ENCODE measurements at regions not wholly inside any gene's neighbourhood (a gene's known extent, or its start where the extent isn't known, plus 50 kb on each side); places are given as distances from the start of the nearest gene placed in this dataset.
"Not testable (repeated sequence)": the region's sequence is repeated elsewhere in the genome, so short reads cannot be mapped to it uniquely, and the experiment has no call there.

DNA sequence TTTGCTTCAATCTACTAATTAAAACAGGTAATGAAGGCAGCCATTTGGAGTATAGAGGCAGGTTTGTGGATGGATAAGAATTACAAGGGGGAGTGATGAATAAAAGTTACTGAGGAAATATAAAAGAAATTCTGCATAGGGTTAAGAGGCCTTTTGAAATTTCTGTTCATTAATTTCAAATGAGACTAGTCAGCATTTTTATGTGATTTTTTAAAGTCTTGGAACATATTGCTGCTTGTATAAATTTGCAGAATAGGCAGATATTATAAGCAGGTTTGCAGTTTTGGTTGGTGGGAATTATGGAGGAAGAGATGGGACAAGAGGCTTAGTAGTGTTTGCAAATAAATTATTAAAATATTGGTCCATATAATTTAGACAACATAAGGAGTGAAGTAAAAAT lies 750.4 kb upstream of the AGA start:
- no peak for DNase-seq

DNA sequence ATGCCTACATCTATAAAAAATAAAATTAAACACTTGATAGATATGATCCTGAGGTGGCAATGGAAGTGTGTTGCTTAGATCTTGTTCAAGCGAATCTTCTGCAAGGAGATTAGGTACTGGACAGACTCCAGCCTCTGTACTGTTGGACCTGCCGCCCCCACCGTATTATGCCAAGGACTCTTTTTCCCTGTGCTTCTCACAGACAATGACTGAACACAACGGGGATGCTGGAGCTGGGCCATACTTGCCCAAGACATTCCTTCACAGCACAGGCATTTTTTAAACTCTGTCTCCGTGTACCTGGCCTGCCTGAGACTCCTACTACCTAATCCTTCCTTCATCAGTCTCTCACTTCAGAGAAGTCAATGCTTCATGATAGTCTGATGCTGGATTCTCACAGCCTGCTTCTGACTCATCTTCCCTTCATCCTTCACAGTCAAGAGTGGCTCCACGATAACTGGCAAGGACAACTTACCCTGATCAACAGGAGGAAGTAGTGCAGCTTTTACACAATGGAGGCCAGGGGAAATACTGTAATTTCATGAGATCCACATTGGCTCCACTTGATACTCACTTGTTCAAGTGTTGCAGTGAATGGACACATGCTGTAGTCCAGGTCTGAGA lies 754.6 kb upstream of the AGA start:
- DNase-seq = no peak

DNA sequence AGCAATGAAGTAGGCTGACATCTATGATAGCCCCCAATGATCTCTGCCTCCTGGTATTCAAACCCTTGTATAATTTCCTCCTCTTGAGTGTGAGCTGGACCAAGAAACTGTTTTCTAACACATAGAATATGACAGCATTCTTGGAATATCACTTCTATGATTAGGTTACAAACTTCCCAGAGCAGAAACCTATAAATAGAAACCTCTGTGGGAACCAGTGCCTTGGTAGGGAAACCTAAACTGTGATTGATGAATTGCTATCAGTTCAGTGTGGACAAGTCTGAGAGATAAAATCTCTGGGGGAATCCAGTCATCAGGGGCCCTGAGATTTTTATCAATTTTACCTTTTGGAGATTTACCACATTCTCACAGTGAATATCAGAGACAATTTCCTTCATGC lies 756.5 kb upstream of the AGA start:
- DNase-seq = no peak

DNA sequence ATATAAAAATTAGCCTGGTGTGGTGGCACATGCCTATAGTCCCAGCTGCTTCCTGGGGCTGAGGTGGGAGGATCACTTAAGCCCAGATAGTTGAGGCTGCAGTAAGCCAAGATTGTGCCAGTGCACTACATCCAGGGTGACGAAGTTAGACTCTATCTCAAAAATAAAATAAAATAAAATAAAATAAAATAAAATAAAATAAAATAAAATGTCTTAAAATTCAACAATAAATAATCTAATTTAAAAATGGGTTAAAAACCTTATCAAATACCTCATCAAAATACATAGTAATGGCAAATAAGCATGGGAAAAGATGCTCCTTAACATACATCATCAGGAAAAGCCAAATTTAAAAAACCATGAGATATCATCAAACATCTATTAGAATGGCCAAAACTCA lies 760.2 kb upstream of the AGA start:
- no peak for DNase-seq

DNA sequence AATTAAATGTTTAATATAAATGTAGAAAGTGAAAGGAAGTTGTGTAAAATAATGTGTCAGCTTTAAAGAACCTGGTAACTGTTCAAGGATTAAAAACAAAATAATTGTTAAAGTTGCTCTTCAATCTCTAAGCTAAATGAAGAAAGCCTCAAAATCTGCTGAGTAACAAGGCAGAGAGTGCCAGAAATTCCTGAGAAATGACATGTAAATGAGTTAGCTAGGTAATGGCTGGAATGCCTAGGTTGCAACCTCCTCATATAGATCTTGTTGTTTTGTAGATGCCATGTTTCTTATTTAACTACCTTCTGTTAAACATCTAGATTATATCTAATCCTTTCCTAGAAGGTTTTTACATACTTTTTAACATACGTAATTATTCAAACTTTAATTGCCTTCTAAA lies 763.6 kb upstream of the AGA start:
- DNase-seq = no peak

DNA sequence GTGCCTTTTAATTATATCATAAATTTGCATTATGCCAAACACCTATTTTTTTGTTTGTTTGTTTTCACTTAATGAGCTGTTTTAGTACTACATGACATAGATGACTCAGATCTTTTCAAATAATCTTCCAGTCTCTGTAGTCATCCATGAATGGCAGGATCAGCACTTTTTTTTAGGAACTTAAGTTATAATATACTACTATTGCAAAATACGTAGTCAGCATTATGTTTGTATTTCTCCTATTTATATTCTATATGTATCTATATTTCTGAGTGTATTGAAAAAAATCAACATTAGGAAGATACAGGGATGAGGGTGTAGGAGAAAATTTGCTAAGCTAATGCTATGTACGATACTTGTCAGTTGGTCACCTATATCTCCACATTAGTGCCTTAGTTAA lies 773.1 kb upstream of the AGA start:
- no peak for DNase-seq

DNA sequence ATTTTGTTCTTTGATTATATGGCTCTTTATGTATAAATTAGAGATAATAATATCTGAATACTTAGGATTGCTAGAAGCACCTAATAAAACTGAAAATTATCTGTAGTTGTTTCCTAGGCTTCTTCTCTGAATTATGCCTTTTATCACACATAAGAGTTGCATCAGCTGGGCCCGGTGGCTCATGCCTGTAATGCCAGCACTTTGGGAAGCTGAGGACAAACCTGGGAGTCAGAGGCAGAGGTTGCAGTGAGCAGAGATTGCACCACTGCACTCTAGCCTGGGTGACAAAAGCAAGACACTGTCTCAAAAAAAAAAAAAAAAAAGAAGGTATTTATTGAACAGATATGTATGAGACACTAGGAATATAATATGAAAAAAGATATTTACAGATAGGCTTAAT lies 773.5 kb upstream of the AGA start:
- no peak for DNase-seq

DNA sequence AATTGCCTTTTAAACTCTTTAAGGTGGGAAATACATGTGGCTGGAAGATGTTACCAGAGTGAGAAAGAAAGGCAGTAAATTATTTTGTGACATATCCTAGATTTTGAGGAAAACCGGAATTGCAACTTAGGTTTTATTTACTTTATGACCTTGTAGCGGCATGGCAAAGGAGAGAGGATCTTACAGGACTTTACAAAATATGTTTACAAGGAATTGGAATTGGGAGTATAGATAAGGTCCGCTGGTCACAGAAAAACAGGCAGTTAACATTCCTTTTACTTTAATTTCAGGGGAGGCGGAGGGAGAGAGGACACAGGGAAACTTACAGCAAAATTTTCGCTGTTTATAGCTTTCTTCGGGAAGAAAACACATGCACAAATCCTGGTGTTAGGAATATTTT lies 784.2 kb upstream of the AGA start:
- DNase-seq = not testable (repeated sequence)

DNA sequence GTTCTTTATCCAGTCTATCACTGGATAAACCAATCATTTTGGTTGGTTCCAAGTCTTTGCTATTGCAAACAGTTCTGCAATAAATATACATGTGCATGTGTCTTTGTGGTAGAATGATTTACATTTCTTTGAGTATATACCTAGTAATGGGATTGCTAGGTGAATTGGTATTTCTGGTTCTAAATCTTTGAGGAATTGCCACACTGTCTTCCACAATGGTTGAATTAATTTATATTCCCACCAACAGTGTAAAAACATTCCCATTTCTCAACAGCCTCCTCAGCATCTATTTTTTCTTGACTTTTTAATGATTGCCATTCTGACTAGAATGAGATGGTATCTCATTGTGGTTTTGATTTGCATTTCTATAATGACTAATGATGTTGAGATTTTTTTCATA lies 791.7 kb upstream of the AGA start:
- DNase-seq = no peak

DNA sequence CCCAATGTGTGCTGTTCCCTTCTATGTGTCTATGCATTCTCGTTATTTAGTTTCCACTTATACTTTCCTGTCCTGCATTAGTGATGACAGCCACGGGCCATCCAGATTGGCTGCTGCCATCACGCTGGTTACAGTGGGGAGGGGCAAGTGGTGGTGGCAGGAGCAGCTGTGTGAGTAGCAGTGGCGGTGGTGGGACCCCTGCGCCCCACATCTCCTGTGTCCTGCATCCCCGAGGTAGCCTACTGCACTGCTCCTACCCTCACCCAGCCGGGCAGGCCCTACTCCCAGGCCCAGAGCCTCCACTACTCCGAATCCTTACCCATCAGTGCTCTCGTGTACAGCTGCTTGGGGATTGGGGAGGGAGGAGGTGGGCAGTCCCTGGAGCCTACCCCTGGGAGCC lies 798.7 kb upstream of the AGA start:
- no peak for DNase-seq

DNA sequence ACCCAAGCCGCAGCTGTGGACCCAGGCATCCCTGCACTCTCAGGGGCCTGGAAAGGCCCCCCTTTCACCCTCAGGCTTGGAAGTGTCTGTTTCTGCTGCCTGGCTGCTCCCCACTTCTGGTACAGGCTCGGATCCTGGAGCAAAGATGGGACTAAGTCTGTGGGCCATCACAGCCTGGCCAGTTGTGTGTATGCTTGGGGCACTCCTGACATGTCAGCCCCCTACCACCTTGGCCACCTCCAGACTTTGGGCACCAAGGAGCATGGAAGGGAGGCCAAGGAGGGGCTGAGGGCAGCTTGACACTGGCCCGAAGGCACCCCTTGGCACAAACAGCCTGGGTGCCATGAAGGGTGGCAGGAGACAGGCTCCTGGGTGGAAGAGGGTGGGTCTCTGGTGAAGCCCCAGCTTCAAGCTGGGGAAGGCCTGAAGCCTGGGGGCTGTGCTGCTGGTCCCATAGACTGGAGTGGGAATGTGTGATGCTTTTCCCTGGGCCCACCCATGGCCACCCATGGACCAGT lies 799.4 kb upstream of the AGA start:
- no peak for DNase-seq

DNA sequence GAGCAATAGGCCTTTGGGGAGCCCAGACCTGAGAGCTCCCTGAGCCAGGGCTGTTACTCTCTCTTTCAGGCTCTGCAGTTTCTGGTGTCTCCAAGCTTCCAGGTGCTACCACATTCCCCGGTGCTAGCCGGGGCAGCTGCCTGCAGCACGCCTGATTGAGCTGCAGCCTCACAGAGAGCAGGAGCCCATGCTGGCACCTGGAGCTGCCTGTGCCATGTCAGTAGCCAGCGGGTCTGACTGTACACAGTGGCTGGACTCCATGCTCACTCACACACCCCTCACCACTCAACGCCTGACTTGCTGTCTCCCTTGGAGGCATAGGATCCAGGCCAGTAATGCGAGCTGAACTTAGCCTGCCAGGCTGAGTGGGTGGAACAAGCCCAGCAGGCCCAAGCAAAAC lies 800.4 kb upstream of the AGA start:
- DNase-seq = no peak

DNA sequence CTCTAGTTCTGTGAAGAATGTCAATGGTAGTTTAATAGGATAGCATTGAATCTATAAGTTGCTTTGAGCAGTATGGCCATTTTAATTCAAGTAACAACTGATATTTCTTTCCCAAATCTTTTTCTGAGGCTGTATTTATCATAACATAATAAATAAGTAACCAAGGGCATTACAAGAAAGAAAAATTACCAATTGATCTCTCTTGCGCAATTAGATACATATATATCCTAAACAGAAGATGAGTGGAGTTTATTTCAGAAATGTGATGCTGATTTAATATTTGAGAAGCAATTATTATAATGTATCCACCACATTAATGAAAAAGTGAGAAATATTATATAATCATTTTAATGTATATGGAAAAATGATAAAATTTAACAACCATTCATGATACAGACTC lies 802.5 kb upstream of the AGA start:
- DNase-seq = no peak

DNA sequence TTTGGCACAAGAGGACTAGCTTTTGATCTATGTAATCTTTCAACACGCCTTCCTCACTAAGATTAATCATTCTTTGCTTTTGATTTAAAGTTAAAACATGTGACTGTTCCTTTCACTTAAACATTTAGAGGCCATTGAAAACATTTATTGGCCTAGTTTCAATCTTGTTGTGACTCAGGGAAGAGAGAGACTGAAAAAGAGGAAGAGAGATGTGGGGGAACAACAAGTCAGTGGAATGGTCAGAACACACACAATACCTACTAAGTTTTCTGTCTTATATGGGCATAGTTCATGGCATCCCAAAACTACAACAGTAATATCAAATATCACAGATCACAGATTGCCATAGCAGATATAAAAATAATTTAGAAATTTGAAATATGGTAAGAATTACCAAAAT lies 812.9 kb upstream of the AGA start:
- no peak for DNase-seq

DNA sequence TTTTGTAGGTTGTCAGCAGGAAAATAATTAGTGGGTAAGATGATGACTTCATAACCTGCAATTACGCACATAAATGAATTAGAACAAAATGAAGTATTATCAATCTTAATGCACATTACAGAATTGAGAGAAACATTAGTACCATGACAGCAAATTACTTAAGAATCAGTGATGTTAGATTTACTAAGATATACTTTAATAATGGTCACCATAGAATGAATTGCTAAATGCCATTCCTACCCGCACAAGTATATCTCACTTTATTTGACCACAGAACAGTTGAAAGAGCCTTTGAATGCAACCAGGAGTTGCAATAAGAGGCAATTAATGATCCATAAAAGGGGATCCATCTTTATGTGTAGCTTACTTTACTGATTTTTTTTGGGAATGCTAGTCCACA lies 816.4 kb upstream of the AGA start:
- no peak for DNase-seq

DNA sequence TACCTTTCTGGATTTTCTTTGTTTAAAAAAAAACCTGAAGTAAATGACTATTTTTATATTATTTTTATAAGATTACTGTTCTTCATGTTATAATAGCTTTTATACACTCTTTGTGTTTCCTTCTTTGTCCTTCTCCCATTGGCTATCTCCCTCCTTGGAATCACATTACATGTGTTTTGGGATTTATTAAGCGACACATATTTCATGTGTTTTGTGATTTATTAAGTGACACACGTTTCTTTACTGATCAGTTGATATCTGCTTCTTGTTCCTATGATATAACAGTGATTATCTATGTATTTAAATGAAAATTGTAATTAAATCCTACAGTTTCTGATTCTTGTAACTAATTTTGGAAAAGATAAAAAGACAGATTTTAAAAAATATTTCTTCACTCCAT lies 817.3 kb upstream of the AGA start:
- DNase-seq = no peak

DNA sequence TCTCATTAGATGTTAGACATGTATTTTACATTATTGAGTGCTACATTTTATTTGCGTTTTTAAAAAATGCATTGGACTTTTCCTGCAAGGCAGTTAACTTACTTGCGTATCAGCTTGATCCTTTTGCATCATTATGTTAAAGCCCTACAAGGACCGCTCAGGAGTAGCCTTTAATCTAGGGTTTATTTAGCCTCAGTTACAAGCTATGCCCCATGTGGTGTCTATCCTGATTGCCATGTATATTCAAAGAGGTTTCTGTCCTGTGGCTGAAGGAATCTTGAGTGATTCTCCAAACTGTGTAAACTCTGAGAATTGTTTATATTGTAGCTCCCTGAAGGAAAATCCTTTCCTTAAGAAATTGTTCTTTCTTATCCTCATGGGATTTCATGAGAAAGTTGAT lies 821.8 kb upstream of the AGA start:
- no peak for DNase-seq

DNA sequence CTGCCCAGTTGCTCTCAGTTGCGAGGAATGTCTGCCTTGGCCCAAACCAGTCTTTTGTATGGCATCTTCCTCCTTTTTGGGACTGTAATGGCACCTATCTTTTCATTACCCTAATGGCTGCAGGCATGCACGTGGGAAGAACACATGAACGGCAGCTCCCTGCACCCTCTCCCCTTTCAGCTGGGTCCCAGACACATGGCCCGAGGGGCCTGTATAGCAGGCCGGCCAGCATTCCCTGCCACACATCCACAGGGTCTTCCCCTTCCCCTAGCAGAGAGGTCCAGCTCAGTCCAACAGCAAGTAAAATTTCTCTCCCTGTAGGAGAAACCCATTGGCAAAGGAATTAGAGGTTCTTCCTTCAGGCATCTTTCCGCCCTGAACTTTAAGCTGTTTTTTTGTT lies 829.1 kb upstream of the AGA start:
- no peak for DNase-seq

DNA sequence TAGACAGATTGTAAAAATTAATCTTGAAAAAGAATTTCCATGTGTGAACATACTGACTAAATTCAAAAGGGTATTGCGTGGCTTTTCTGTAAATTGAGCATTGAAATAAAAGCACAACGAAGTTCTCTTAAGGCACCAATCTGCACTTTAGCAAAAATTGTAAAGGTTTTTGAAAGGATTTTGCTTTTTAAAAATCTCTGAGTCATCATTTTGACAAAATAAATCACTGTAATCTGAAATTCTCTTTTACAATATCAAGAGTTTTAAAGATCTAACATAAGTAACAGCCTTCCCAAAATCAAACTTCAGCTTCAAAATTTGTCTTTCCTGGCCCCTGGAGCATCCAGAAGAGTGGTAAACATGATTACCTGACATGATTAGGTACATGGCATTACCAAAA lies 830.9 kb upstream of the AGA start:
- DNase-seq = no peak

DNA sequence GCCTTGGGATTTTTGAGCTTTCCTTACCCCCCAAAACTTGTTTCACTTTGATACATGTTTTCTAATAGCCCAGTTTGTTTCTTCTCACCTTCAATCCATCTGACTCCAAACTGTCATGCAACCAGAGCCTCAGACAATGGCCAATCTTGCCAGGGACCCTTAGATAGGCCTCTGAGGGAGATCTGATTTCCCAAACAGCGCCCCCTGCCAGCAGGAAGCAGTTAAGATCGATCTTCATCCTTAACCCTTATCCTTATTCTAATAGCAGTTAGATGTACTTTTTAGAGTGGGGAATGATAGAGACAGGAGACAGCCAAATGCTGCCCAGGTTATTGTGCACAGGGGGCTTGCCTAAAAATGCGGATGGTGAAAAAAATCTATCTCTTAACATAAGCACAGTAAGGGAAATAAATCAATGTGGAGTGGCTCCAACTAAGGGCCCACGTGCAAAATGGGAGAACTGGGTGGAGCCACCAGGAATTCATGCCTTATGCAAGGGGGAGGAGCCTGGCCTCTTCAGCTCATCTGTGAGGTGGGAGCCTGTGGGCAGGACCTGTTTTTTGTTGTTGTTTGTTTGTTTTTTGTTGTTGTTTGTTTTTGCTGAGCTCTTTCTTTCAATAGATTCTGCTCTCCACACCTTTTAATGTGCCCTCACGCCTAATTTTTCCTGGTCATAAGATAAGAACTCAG lies 833.6 kb upstream of the AGA start:
- no peak for DNase-seq

DNA sequence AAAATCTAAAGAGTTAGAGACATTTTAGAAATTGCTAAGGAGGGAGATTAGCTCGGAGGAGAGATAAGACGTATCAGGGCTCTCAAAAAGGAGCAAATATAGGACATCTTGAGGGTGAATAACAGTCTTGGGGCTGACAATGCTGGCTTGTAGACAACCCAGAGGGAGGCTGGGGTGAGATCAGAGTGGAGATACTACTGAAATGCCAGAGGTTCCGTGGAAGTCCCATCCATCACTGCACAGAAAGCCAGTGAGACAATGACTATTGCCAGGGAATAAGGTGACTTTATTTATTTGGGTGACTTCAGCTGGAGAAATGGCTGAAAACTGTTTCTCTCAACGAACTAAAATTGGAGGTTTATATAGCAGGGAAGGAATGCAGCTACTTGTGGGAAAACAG lies 838.1 kb upstream of the AGA start:
- DNase-seq = no peak

DNA sequence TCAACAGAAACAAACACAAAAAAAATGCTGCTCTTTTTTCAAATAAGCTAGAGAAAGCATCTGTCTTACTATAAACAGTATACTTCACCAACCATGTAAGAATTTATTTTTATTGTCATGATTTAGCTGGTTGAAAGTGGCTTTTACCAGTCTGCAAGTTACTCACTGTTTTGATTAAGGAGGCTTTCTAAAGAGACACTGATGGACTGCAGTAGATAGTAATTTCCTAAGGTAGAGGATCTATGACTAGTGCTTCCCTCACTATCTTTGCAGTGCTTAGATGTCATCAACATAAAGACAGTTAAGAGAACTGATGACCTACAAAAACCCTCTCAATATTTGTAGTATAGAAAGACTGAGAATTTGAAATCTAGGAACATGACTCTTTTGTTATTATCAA lies 846.2 kb upstream of the AGA start:
- DNase-seq = no peak

DNA sequence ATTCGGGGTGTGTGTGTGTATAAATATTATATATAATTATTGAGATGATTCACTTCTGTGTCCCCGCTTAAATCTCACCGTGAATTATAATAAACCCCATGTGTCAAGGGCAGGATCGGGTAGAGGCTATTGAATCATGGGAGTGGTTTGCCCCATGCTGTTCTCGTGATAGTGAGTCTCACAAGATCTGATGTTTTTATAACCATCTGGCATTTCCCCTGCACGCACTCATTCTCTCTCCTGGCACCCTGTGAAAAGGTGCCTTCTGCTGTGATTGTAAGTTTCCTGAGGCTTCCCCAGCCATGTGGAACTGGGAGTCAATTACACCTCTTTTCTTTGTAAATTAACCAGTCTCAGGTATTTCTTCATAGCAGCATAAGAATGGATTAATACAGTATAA lies 851.4 kb upstream of the AGA start:
- no peak for DNase-seq

DNA sequence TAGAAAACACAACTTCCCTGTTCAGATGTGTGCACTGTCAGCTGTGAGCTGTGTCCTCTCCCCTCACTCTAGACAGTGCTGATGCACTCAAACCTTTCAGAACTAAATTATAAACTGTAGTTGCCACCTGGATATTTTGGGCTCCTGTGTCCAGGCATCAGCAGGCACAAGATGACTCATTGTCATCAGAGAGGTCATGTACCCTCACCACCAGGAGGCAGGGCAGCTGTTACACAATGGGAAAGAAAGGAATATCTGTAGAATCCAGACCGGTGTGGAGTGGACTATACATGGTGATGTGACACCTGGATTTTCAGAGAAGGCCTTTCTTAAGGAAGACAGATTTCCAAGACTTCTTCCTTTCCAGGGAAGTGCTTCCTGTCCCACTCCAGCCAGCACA lies 854.4 kb upstream of the AGA start:
- DNase-seq = no peak

DNA sequence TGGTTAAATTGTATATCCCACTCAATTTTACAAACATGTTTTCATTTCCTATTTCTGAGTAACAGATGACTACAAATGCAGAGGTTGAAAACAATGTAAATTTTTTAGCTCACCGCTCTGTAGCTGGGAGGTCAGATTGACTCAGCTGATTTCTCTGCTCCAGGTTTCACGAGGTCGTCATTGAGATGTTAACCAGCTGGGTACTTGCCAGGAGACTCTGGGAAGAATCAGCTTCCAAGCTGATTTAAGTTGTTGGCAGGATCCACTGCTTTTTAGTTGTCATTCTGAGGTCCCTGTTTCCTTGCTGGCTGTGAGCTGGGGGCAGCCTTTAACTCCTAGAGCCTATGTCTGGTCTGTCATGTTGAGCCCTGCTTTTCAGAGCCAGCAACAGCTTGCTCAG lies 864.3 kb upstream of the AGA start:
- no peak for DNase-seq

All from left hindlimb (tissue), 1 donor.